Endothelial cell (in vitro differentiated cells): ENCODE measurements at regions not wholly inside any gene's neighbourhood (a gene's known extent, or its start where the extent isn't known, plus 50 kb on each side); places are given as distances from the start of the nearest gene placed in this dataset.
"Not testable (repeated sequence)": the region's sequence is repeated elsewhere in the genome, so short reads cannot be mapped to it uniquely, and the experiment has no call there.

Source experiments
- DNase-seq: peaks from one replicate; pipeline ENCODE4 v3.0.0; 2021; ENCODE audit warnings: low spot score
- H3K27ac Mint-ChIP-seq: one replicate; pipeline ENCODE4 v1.8.0; 2021; ENCODE audit warnings: mixed read lengths, inconsistent platforms; ENCODE audit not compliant: unreplicated experiment
- H3K27me3 Mint-ChIP-seq: one replicate; pipeline ENCODE4 v1.8.0; 2021; ENCODE audit warnings: mild to moderate bottlenecking, moderate library complexity, mixed read lengths, inconsistent platforms; ENCODE audit not compliant: unreplicated experiment
- H3K36me3 Mint-ChIP-seq: one replicate; pipeline ENCODE4 v1.8.0; 2021; ENCODE audit warnings: mild to moderate bottlenecking, low read depth, mixed read lengths, inconsistent platforms; ENCODE audit not compliant: unreplicated experiment
- H3K4me1 Mint-ChIP-seq: one replicate; pipeline ENCODE4 v1.8.0; 2021; ENCODE audit warnings: mild to moderate bottlenecking, mixed read lengths, inconsistent platforms; ENCODE audit not compliant: unreplicated experiment
- H3K4me3 Mint-ChIP-seq: one replicate; pipeline ENCODE4 v1.8.0; 2021; ENCODE audit warnings: mild to moderate bottlenecking, mixed read lengths, inconsistent platforms; ENCODE audit not compliant: unreplicated experiment
- H3K9me3 Mint-ChIP-seq: one replicate; pipeline ENCODE4 v1.8.0; 2021; ENCODE audit warnings: mixed read lengths, inconsistent platforms; ENCODE audit not compliant: unreplicated experiment
- CTCF ChIP-seq: fragments of 200-600 bp; sonication (generic); IDR thresholded peaks from one replicate; pipeline ENCODE4 v1.5.0; 2021; ENCODE audit warnings: antibody characterized with exemption; ENCODE audit not compliant: unreplicated experiment

GRCh38 chr4:17010426-17011087 is 112.1 kb upstream of the LDB2 start:
- no peak for TF ChIP-seq CTCF
- Mint-ChIP-seq H3K4me3 (no peak overlapping the region), H3K9me3 (no peaks in the 10 kb centered on the region), H3K27ac (no peak overlapping the region), H3K27me3 (peaks cover 2% of the 10 kb centered on the region), H3K4me1 (peaks cover 9% of the 10 kb centered on the region), H3K36me3 (peaks cover 6% of the 10 kb centered on the region)
- no peak for DNase-seq

GRCh38 chr4:17009871-17010367 is 111.5 kb upstream of the LDB2 start:
- peaks cover 2% of the 10 kb centered on the region for H3K27me3 Mint-ChIP-seq
- H3K27ac Mint-ChIP-seq: no peak overlapping the region
- peaks cover 6% of the 10 kb centered on the region for H3K36me3 Mint-ChIP-seq
- no peak for DNase-seq
- no peaks in the 10 kb centered on the region for H3K9me3 Mint-ChIP-seq
- peaks cover 9% of the 10 kb centered on the region for H3K4me1 Mint-ChIP-seq
- no peak for TF ChIP-seq CTCF
- no peak overlapping the region for H3K4me3 Mint-ChIP-seq

GRCh38 chr4:17008834-17009345 is 110.4 kb upstream of the LDB2 start:
- H3K27me3 Mint-ChIP-seq: peaks cover 2% of the 10 kb centered on the region
- no peaks in the 10 kb centered on the region for H3K9me3 Mint-ChIP-seq
- H3K27ac Mint-ChIP-seq: no peak overlapping the region
- H3K4me3 Mint-ChIP-seq: no peak overlapping the region
- TF ChIP-seq CTCF: no peak
- DNase-seq: no peak
- peaks cover 9% of the 10 kb centered on the region for H3K4me1 Mint-ChIP-seq
- H3K36me3 Mint-ChIP-seq: peaks cover 1% of the 10 kb centered on the region

- not testable (repeated sequence) for H3K27me3 Mint-ChIP-seq, H3K27ac Mint-ChIP-seq, H3K36me3 Mint-ChIP-seq, DNase-seq, H3K9me3 Mint-ChIP-seq, H3K4me1 Mint-ChIP-seq, H3K4me3 Mint-ChIP-seq
Measured at GRCh38 chr4:17003606-17004392, 105.4 kb upstream of the LDB2 start.

- peaks cover 8% of the 10 kb centered on the region for H3K36me3 Mint-ChIP-seq
- no peaks in the 10 kb centered on the region for H3K27me3 Mint-ChIP-seq
- H3K4me3 Mint-ChIP-seq: no peak overlapping the region
- H3K9me3 Mint-ChIP-seq: no peaks in the 10 kb centered on the region
- H3K27ac Mint-ChIP-seq: no peak overlapping the region
- H3K4me1 Mint-ChIP-seq: peaks cover 38% of the 10 kb centered on the region
- no peak for DNase-seq
- no peak for TF ChIP-seq CTCF
Measured at GRCh38 chr4:16995451-16995850, 97.0 kb upstream of the LDB2 start.
